SU-DHL-6 (cell line): ENCODE measurements at regions not wholly inside any gene's neighbourhood (a gene's known extent, or its start where the extent isn't known, plus 50 kb on each side); places are given as distances from the start of the nearest gene placed in this dataset.

Source experiments
- H2AFZ ChIP-seq: fragments of 200-600 bp; sonication (generic); 2 replicates; pipeline ENCODE4 v1.6.1; 2014; ENCODE audit warnings: low read depth, mild to moderate bottlenecking, moderate library complexity, mixed read lengths, antibody characterized with exemption, low read length; ENCODE audit not compliant: severe bottlenecking
- H3F3A ChIP-seq: fragments of 200-600 bp; shearing (Covaris generic); 2 replicates; pipeline ENCODE4 v1.6.0; 2016; ENCODE audit warnings: antibody characterized with exemption, mild to moderate bottlenecking; ENCODE audit not compliant: insufficient read depth
- H3K27ac ChIP-seq: fragments of 200-600 bp; sonication (generic); 2 replicates; pipeline ENCODE4 v1.5.1; 2016; ENCODE audit warnings: low read depth, mild to moderate bottlenecking, low read length, moderate library complexity, mixed read lengths
- H3K27me3 ChIP-seq: fragments of 200-600 bp; sonication (generic), shearing (Covaris generic); 2 replicates; pipeline ENCODE4 v1.6.0; 2014; ENCODE audit warnings: mild to moderate bottlenecking, low read length
- H3K36me3 ChIP-seq: fragments of 200-600 bp; sonication (generic); 2 replicates; pipeline ENCODE4 v1.6.1; 2014; ENCODE audit warnings: mild to moderate bottlenecking, low read length, mixed read lengths
- H3K4me2 ChIP-seq: fragments of 300-600, 200-600 bp; shearing (Covaris generic), sonication (generic); 2 replicates; pipeline ENCODE4 v1.6.0; 2014; ENCODE audit warnings: low read length, low read depth, mild to moderate bottlenecking; ENCODE audit not compliant: poor library complexity, severe bottlenecking
- H3K4me3 ChIP-seq: fragments of 200-600 bp; sonication (generic); 2 replicates; pipeline ENCODE4 v1.5.1; 2014; ENCODE audit warnings: antibody characterized with exemption, low read length, mild to moderate bottlenecking, mixed read lengths; ENCODE audit not compliant: insufficient read depth, poor library complexity, severe bottlenecking
- H3K79me2 ChIP-seq: fragments of 200-600 bp; sonication (generic); 2 replicates; pipeline ENCODE4 v1.6.1; 2014; ENCODE audit warnings: mild to moderate bottlenecking, low read length, moderate library complexity; ENCODE audit not compliant: insufficient read depth
- H3K9ac ChIP-seq: fragments of 200-600 bp; sonication (generic); 2 replicates; pipeline ENCODE4 v1.7.0; 2014; ENCODE audit warnings: mild to moderate bottlenecking, low read length
- H3K9me2 ChIP-seq: fragments of 200-600 bp; sonication (generic); replicated peaks from 2 replicates; pipeline ENCODE4 v1.6.1; 2014; ENCODE audit warnings: low read length; ENCODE audit not compliant: insufficient read depth
- H3K9me3 ChIP-seq: fragments of 200-600 bp; sonication (generic); 2 replicates; pipeline ENCODE4 v1.6.1; 2014; ENCODE audit warnings: low read length, mixed read lengths; ENCODE audit not compliant: insufficient read depth
- H4K20me1 ChIP-seq: fragments of 200-600 bp; sonication (generic); 2 replicates; pipeline ENCODE4 v1.6.1; 2014; ENCODE audit warnings: low read depth, mild to moderate bottlenecking, antibody characterized with exemption, low read length, moderate library complexity, mixed read lengths
- EZH2phosphoT487 ChIP-seq: fragments of 200-600 bp; sonication (generic), shearing (Covaris generic); conservative IDR thresholded peaks from 2 replicates; pipeline ENCODE4 v1.6.1; 2018; ENCODE audit warnings: mild to moderate bottlenecking, antibody characterized with exemption, low read length, moderate library complexity, mixed read lengths
- TF ChIP-seq, protein P1 (sequence below): fragments of 200-600 bp; sonication (generic); IDR thresholded peaks from one replicate; pipeline ENCODE4 v1.5.1; 2017; ENCODE audit warnings: antibody characterized with exemption, mild to moderate bottlenecking, low read length, moderate library complexity; ENCODE audit not compliant: insufficient read depth, poor library complexity, severe bottlenecking

DNA sequence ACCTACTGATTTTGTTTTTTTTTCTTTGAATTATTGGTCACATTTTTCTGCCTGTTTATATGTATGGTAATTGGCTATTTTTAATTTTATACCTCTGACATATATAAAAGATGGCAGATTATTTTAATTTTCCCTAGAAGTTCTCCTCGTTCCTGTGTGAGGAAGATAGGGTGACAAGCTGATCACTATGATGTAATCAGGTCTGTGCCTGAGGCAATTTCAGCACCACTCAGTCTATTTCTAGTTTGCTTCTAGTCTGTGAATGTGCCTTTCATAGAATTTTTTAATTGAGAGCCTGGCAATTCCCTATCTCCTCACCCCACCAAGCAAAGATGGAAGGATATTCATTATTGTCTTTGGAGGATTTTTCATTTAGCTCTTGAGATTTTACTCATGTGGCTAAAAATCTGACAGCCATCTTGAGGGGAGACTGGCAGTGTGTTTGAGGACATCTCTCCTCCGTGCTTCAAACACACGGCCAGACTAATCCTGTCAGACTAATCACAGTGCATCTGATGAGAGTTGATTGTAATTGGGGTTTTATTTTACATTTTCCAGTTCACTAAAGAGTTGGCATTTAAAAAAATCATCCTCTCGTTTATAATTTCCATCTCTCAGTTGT is 500.3 kb downstream of the TRIML1 start:
- Histone ChIP-seq H3K4me2 (no peak overlapping the region), H2AFZ (no peak overlapping the region), H3K4me3 (no peak overlapping the region), H3F3A (no peaks in the 10 kb centered on the region), H3K27ac (no peak overlapping the region), H3K27me3 (no peaks in the 10 kb centered on the region), H3K9ac (no peak overlapping the region), H3K9me2 (no peaks in the 10 kb centered on the region), H3K36me3 (no peaks in the 10 kb centered on the region), H3K9me3 (no peaks in the 10 kb centered on the region), H3K79me2 (no peaks in the 10 kb centered on the region), H4K20me1 (no peaks in the 10 kb centered on the region)
- no peak for TF ChIP-seq EZH2phosphoT487
- TF ChIP-seq, protein P1, sequence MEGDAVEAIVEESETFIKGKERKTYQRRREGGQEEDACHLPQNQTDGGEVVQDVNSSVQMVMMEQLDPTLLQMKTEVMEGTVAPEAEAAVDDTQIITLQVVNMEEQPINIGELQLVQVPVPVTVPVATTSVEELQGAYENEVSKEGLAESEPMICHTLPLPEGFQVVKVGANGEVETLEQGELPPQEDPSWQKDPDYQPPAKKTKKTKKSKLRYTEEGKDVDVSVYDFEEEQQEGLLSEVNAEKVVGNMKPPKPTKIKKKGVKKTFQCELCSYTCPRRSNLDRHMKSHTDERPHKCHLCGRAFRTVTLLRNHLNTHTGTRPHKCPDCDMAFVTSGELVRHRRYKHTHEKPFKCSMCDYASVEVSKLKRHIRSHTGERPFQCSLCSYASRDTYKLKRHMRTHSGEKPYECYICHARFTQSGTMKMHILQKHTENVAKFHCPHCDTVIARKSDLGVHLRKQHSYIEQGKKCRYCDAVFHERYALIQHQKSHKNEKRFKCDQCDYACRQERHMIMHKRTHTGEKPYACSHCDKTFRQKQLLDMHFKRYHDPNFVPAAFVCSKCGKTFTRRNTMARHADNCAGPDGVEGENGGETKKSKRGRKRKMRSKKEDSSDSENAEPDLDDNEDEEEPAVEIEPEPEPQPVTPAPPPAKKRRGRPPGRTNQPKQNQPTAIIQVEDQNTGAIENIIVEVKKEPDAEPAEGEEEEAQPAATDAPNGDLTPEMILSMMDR, result no peak

DNA sequence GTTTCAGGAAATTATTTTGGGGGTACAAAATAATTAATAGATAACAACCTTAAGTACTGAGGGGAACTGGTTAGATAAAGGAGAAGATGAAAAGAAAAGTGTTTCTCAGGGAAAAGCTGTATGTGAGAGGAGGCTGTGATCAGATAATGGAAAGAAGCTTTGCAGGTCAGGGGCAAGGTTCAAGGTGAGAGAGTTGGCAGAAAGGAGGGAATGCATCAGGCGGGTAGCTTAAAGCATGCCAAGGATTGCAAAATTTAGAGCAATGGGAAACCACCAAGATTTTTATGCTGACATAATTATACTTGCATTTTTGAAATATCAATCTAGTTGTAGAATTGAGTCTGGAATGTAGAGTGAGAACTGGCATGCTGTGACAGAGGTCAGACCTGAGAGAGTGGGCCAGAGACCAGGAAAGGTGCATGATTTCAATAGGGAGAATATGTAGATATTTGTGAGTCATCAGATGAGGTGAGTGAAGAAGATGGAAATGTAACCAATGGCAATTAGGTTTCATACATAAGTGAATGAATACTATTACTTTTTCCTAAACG is 508.7 kb downstream of the TRIML1 start:
- no peak overlapping the region for H3K4me3 ChIP-seq
- no peaks in the 10 kb centered on the region for H4K20me1 ChIP-seq
- H3K79me2 ChIP-seq, result no peaks in the 10 kb centered on the region
- H2AFZ ChIP-seq, result no peak overlapping the region
- H3K27ac ChIP-seq, result no peak overlapping the region
- no peaks in the 10 kb centered on the region for H3K9me3 ChIP-seq
- no peaks in the 10 kb centered on the region; the same call in 1 of the 2 replicates for H3K27me3 ChIP-seq
- H3K36me3 ChIP-seq, result no peaks in the 10 kb centered on the region
- TF ChIP-seq, protein P1, result no peak
- no peak for TF ChIP-seq EZH2phosphoT487
- no peaks in the 10 kb centered on the region for H3F3A ChIP-seq
- no peak overlapping the region for H3K4me2 ChIP-seq
- H3K9me2 ChIP-seq, result no peaks in the 10 kb centered on the region
- no peak overlapping the region for H3K9ac ChIP-seq

DNA sequence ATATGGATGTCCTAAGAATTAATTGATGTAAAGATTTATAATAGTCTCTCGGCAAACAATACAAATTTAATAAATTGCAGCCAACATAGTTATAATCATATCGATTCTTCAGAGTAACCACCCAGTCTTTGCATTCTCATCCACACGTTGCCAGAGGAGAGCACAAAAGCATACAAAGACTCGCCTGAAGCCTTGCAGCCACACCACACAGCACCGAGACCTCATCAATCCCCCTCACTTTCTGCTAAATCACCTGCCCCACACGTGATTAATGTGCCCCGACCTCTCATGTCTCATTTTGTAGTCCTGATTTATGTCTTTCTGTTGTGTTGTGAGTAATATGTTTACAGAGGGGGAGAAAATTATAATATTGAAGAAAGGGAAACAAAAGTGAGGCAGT is 510.4 kb downstream of the TRIML1 start:
- Histone ChIP-seq H3K9ac (no peak overlapping the region), H3K9me2 (no peaks in the 10 kb centered on the region), H3K36me3 (no peaks in the 10 kb centered on the region), H3K4me3 (no peak overlapping the region), H3K9me3 (no peaks in the 10 kb centered on the region), H3K4me2 (no peak overlapping the region), H4K20me1 (no peaks in the 10 kb centered on the region), H2AFZ (no peak overlapping the region), H3K27ac (no peak overlapping the region), H3K79me2 (no peaks in the 10 kb centered on the region), H3F3A (no peaks in the 10 kb centered on the region), H3K27me3 (no peaks in the 10 kb centered on the region; the same call in 1 of the 2 replicates)
- TF ChIP-seq, protein P1, result no peak
- TF ChIP-seq EZH2phosphoT487, result no peak
